ENCODE measurements at regions not wholly inside any gene's neighbourhood (a gene's known extent, or its start where the extent isn't known, plus 50 kb on each side); places are given as distances from the start of the nearest gene placed in this dataset.

GRCh38 chr6:88266126-88266525 lies 100.0 kb upstream of the CNR1 start:
- Mint-ChIP-seq H3K4me3 (no peak overlapping the region), H3K27ac (no peak overlapping the region), H3K36me3 (ENCODE audit: low read depth) (no peaks in the 10 kb centered on the region), H3K27me3 (ENCODE audit: insufficient read depth, low read depth, poor library complexity) (peaks cover 6% of the 10 kb centered on the region), H3K9me3 (no peaks in the 10 kb centered on the region), H3K4me1 (peaks cover 5% of the 10 kb centered on the region; the same call in 1 of the 3 replicates)
- H3K27me3 ChIP-seq (ENCODE audit: insufficient read depth) = no peaks in the 10 kb centered on the region
- no peaks in the 10 kb centered on the region for H3F3A ChIP-seq (replicated peaks; ENCODE audit: low read depth)
- no peak overlapping the region for H3K4me3 ChIP-seq
- TF ChIP-seq REST (IDR thresholded peaks at IDR 0.05; ENCODE audit: unreplicated experiment) (no peak), EZH2phosphoT487 (IDR thresholded peaks at IDR 0.05; ENCODE audit: unreplicated experiment) (no peak), ZNF462 (CRISPR knock-in tag; IDR thresholded peaks at IDR 0.05) (no peak), EZH2 (IDR thresholded peaks at IDR 0.05; ENCODE audit: low read depth, unreplicated experiment) (no peak), ZNF331 (CRISPR knock-in tag; IDR thresholded peaks at IDR 0.05; ENCODE audit: low read depth) (no peak), CREB1 (CRISPR knock-in tag; IDR thresholded peaks at IDR 0.05; ENCODE audit: low read depth) (no peak), JUNB (IDR thresholded peaks at IDR 0.05; ENCODE audit: unreplicated experiment) (no peak), CTCF (conservative IDR thresholded peaks at IDR 0.05; ENCODE audit: low read depth in 2 of 2) (no peak), STAT1 (IDR thresholded peaks at IDR 0.05; ENCODE audit: unreplicated experiment) (no peak), POLR2AphosphoS5 (IDR thresholded peaks at IDR 0.05; ENCODE audit: low read depth) (no peak), NANOG (IDR thresholded peaks at IDR 0.05; ENCODE audit: borderline replicate concordance) (no peak)
- H3K36me3 ChIP-seq (ENCODE audit: insufficient read depth) = no peaks in the 10 kb centered on the region
- no peaks in the 10 kb centered on the region for H3K4me1 ChIP-seq (ENCODE audit: insufficient read depth)
- no peak overlapping the region for H3K27ac ChIP-seq (ENCODE audit: low read depth)
- no peaks in the 10 kb centered on the region for H3K79me2 ChIP-seq (replicated peaks; ENCODE audit: insufficient read depth)
- no peak for ATAC-seq
- H2AFZ ChIP-seq = no peak overlapping the region; the same call in 1 of the 2 replicates
- no peaks in the 10 kb centered on the region for H4K20me1 ChIP-seq (replicated peaks; ENCODE audit: insufficient read depth)
- no peaks in the 10 kb centered on the region for H3K9me2 ChIP-seq (ENCODE audit: insufficient read depth)
- no peak for DNase-seq (ENCODE audit: low spot score)
- no peak overlapping the region for H3K4me2 ChIP-seq
